Activated CD4-positive, alpha-beta memory T cell treated with anti-CD3 and anti-CD28 coated beads for 36 hours (primary cell): ENCODE measurements at regions not wholly inside any gene's neighbourhood (a gene's known extent, or its start where the extent isn't known, plus 50 kb on each side); places are given as distances from the start of the nearest gene placed in this dataset.

ENCODE experiments used
- CTCF ChIA-PET: fragments of 350-600 bp; sonication (Branson Sonifier 250); formaldehyde crosslinking; loops from one replicate; lab custom pipeline; 2021; ENCODE audit warnings: antibody characterized with exemption, inconsistent platforms; lab: Charles Lee
- POLR2A ChIA-PET: fragments of 350-600 bp; sonication (Branson Sonifier 250); formaldehyde crosslinking; loops from one replicate; lab custom pipeline; 2021; ENCODE audit warnings: antibody characterized with exemption; lab: Charles Lee
- DNase-seq: peaks from one replicate; pipeline ENCODE4 v3.0.0-alpha.2; 2020
- H3K27ac Mint-ChIP-seq: one replicate; pipeline ENCODE4 v1.8.0; 2021; ENCODE audit warnings: mixed read lengths
- H3K27me3 Mint-ChIP-seq: one replicate; pipeline ENCODE4 v1.8.0; 2021; ENCODE audit warnings: mixed read lengths
- H3K36me3 Mint-ChIP-seq: one replicate; pipeline ENCODE4 v1.8.0; 2021; ENCODE audit warnings: mixed read lengths
- H3K4me1 Mint-ChIP-seq: one replicate; pipeline ENCODE4 v1.8.0; 2021; ENCODE audit warnings: low read depth, mixed read lengths
- H3K4me3 Mint-ChIP-seq: one replicate; pipeline ENCODE4 v1.8.0; 2021; ENCODE audit warnings: mild to moderate bottlenecking, mixed read lengths
- H3K9me3 Mint-ChIP-seq: one replicate; pipeline ENCODE4 v1.8.0; 2021; ENCODE audit warnings: mixed read lengths
- intact Hi-C: fragments of 100-400 bp; cut with micrococcal nuclease; formaldehyde crosslinking; loops from one replicate; pipeline ENCODE4 v1.15.1; 2023

- Mint-ChIP-seq H3K27me3 (no peaks in the 10 kb centered on the region), H3K9me3 (no peaks in the 10 kb centered on the region), H3K27ac (no peak overlapping the region), H3K4me3 (no peak overlapping the region), H3K36me3 (peaks cover 1% of the 10 kb centered on the region), H3K4me1 (no peaks in the 10 kb centered on the region)
- POLR2A ChIA-PET = interaction anchor here (0.6 to 0.7 kb wide), 2 partner anchors 12 to 307 kb away, joined by 3 read pairs; no protein-coding TSS in a partner anchor
- intact Hi-C loops = no loop called here
- no peak for DNase-seq
- CTCF ChIA-PET = no interaction called here
These were observed 330.1 kb downstream of the MAN2A1 start for GRCh38 chr5:110019780-110020179.

DNA sequence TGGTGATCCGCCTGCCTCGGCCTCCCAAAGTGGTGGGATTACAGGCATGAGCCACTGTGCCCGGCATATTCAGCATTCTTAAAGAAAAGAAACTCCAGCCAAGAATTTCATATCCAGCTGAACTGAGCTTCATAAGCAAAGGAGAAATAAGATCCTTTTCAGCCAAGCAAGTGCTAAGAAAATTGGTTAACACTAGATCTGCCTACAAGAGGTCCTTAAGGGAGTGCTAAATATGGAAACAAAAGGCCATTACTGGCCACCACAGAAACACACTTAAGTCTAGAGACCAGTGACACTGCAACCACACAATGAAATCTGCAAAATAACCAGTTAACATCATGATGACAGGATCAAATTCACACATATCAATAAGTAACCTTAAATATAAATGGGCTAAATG is 331.5 kb downstream of the MAN2A1 start:
- peaks cover 1% of the 10 kb centered on the region for H3K36me3 Mint-ChIP-seq
- no peak for DNase-seq
- ChIA-PET CTCF (no interaction called here), POLR2A (no interaction called here)
- no peaks in the 10 kb centered on the region for H3K27me3 Mint-ChIP-seq
- H3K4me3 Mint-ChIP-seq = no peak overlapping the region
- intact Hi-C loops = no loop called here
- H3K9me3 Mint-ChIP-seq = no peaks in the 10 kb centered on the region
- no peak overlapping the region for H3K27ac Mint-ChIP-seq
- no peaks in the 10 kb centered on the region for H3K4me1 Mint-ChIP-seq

DNA sequence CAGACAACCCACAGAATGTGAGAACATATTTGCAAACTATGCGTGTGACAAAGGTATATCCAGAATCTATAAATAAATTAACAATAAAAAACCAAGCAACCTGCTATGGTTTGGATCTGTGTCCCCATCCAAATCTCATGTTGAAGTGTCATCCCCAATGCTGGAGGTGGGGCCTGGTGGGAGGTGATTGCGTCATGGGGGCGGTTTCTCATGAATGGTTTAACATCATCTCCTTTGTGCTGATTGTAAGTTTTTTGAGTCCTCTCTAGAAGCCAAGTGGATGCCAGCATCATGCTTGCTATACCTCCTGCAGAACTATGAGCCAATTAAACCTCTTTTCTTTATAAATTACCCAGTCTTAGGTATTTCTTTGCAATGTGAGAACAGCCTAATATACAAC is 335.4 kb downstream of the MAN2A1 start:
- Mint-ChIP-seq H3K27ac (no peak overlapping the region), H3K9me3 (peaks cover 6% of the 10 kb centered on the region)

DNA sequence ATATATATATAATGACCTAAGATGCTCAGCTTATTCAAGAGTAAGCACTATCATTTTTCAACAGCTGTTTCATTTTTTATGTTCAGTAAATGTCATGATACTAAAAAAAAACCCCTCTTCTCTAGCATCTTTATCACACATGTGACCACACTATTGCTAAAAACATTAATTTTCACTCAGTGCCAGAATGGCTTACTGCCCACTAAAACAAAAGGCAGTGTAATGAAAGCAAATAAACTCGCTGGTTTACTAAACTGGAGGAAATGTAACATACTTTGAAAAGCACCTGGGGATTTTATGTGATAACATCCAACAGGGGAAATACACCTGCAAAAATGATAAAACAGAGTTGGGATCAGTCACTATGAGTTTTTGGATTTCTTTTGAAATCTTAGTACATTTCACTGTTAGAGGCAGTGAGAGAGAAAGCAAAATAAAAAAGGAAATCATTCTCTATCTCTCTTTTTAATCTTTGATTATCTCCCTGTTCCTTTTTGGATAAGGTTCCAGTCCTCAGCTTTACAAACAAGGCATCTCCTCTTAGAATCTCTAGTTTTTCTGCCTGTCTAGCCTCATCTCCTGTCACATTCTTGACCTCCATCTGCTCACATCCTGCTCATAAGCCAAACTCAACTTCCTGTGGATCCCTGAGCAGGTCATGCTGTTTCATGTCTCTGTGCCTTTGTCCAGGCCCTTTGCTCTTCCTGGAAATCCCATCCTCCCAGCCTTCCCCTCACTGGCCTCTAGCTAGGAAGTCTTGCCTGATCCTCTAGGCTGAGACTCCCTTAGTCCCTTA is 338.0 kb downstream of the MAN2A1 start:
- no peak for DNase-seq
- intact Hi-C loops = loop anchor here (2.0 kb wide), 1 partner anchor 55 kb away; no protein-coding TSS in a partner anchor
- H3K36me3 Mint-ChIP-seq = peaks cover 1% of the 10 kb centered on the region
- H3K4me1 Mint-ChIP-seq = peaks cover 16% of the 10 kb centered on the region
- peaks cover 6% of the 10 kb centered on the region for H3K9me3 Mint-ChIP-seq
- CTCF ChIA-PET = no interaction called here
- peak overlapping the region; percentile 18 for H3K27ac Mint-ChIP-seq
- no peaks in the 10 kb centered on the region for H3K27me3 Mint-ChIP-seq
- no peak overlapping the region for H3K4me3 Mint-ChIP-seq
- POLR2A ChIA-PET = no interaction called here

More for the DNA sequence above, 335.4 kb downstream of the MAN2A1 start:
- Mint-ChIP-seq H3K27me3 (no peaks in the 10 kb centered on the region), H3K4me1 (peaks cover 8% of the 10 kb centered on the region), H3K4me3 (no peak overlapping the region), H3K36me3 (peaks cover 1% of the 10 kb centered on the region)
- no peak for DNase-seq
- intact Hi-C loops = no loop called here
- ChIA-PET CTCF (no interaction called here), POLR2A (no interaction called here)

DNA sequence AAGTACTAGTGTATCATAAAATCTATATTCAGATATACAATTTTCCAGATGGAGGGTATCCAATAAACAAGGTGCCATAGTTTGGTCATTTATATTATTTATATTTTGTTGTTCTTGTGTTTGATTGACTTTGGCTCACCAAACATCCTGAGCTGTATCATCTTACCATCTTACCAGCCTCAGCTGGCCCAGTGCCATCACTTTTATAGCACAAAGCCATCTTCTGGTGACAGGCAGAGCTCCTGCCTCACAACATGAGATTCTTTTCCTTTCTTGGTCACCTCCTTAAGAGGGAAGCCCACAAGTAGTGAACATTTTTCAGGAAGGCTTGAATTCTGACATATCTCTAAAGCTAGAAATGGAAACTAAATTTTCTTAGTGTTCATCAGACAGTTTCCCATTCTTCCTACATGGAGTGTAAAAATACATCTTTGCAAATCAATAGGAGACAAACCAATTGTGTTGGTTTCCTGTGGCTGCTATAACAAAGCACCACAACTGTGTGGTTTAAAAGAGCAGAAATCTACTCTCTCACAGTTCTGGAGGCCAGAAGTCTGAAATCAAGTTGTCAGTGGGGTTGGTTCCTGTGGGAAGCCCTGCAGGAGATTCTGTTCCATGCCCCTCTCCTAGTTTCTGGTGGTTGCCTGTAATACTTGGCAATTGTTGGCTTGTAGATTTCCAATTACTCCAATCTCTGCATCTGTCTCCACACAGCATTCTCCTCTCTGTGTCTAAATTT is 341.8 kb downstream of the MAN2A1 start:
- Mint-ChIP-seq H3K4me1 (peaks cover 16% of the 10 kb centered on the region), H3K36me3 (no peaks in the 10 kb centered on the region), H3K9me3 (peaks cover 4% of the 10 kb centered on the region), H3K27me3 (no peaks in the 10 kb centered on the region), H3K27ac (no peak overlapping the region), H3K4me3 (no peak overlapping the region)
- ChIA-PET CTCF (no interaction called here), POLR2A (interaction anchor here (0.6 kb wide), 1 partner anchor 11 kb away, joined by 3 read pairs; no protein-coding TSS in a partner anchor)
- no peak for DNase-seq
- intact Hi-C loops = no loop called here

- no peaks in the 10 kb centered on the region for H3K36me3 Mint-ChIP-seq
- H3K27me3 Mint-ChIP-seq = no peaks in the 10 kb centered on the region
- no peak for DNase-seq
- no peak overlapping the region for H3K4me3 Mint-ChIP-seq
- intact Hi-C loops = no loop called here
- H3K4me1 Mint-ChIP-seq = peaks cover 16% of the 10 kb centered on the region
- CTCF ChIA-PET = no interaction called here
- H3K9me3 Mint-ChIP-seq = no peaks in the 10 kb centered on the region
- no peak overlapping the region for H3K27ac Mint-ChIP-seq
- POLR2A ChIA-PET = no interaction called here
These were observed 342.6 kb downstream of the MAN2A1 start for GRCh38 chr5:110032376-110032775.

- intact Hi-C loops = no loop called here
- POLR2A ChIA-PET = no interaction called here
- Mint-ChIP-seq H3K36me3 (no peaks in the 10 kb centered on the region), H3K27ac (no peak overlapping the region), H3K27me3 (no peaks in the 10 kb centered on the region), H3K9me3 (no peaks in the 10 kb centered on the region), H3K4me3 (no peak overlapping the region), H3K4me1 (peaks cover 8% of the 10 kb centered on the region)
- CTCF ChIA-PET = no interaction called here
- no peak for DNase-seq
These were observed 344.4 kb downstream of the MAN2A1 start for GRCh38 chr5:110034056-110034600.

DNA sequence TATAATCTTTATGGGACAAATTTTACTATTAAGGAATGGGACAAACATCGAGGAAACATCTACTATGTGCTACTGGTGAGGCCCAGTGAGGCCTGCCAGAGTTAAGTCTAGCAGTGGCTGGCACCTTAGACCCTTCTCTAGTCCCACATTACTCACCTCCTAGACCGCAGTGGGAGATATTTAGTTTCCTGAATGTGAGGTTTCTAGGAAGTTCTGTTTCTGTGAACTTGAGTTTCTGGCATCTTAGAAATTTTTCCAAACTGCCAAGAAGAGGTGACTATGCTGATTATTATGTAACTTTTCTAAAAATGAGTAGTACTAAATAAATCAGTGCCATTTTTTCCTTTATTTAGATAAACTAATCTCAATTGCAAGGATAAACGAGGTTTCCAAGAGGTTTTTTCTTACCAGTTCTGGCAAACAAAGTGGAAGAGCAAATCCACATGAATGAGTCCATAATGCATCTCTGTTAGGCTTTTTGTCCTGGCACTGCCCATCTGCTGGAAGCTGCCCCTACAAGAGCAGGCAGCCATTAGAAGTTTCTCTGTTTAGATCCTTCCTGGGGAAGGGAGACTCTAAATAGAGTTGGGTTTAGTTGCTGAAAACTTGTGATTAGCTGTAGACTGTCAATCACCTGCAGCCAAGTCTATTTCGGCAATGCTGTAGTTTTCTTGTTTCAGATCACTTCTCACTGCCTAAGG is 348.7 kb downstream of the MAN2A1 start:
- ChIA-PET POLR2A (no interaction called here), CTCF (no interaction called here)
- DNase-seq = no peak
- peaks cover 9% of the 10 kb centered on the region for H3K4me1 Mint-ChIP-seq
- H3K4me3 Mint-ChIP-seq = no peak overlapping the region
- H3K27ac Mint-ChIP-seq = no peak overlapping the region
- H3K9me3 Mint-ChIP-seq = peaks cover 12% of the 10 kb centered on the region
- H3K27me3 Mint-ChIP-seq = no peaks in the 10 kb centered on the region
- intact Hi-C loops = no loop called here
- peaks cover 6% of the 10 kb centered on the region for H3K36me3 Mint-ChIP-seq

- intact Hi-C loops = no loop called here
- ChIA-PET POLR2A (no interaction called here), CTCF (no interaction called here)
- Mint-ChIP-seq H3K4me3 (no peak overlapping the region), H3K27me3 (no peaks in the 10 kb centered on the region), H3K27ac (no peak overlapping the region), H3K36me3 (peaks cover 8% of the 10 kb centered on the region), H3K9me3 (peaks cover 25% of the 10 kb centered on the region), H3K4me1 (peaks cover 10% of the 10 kb centered on the region)
- DNase-seq = no peak
These were observed 350.5 kb downstream of the MAN2A1 start for GRCh38 chr5:110040178-110040577.

GRCh38 chr5:110043025-110043424 is 353.3 kb downstream of the MAN2A1 start:
- Mint-ChIP-seq H3K27ac (no peak overlapping the region), H3K9me3 (peaks cover 30% of the 10 kb centered on the region), H3K4me3 (no peak overlapping the region), H3K4me1 (peaks cover 10% of the 10 kb centered on the region), H3K27me3 (no peaks in the 10 kb centered on the region), H3K36me3 (peaks cover 8% of the 10 kb centered on the region)
- intact Hi-C loops = no loop called here
- no peak for DNase-seq
- ChIA-PET POLR2A (no interaction called here), CTCF (no interaction called here)

DNA sequence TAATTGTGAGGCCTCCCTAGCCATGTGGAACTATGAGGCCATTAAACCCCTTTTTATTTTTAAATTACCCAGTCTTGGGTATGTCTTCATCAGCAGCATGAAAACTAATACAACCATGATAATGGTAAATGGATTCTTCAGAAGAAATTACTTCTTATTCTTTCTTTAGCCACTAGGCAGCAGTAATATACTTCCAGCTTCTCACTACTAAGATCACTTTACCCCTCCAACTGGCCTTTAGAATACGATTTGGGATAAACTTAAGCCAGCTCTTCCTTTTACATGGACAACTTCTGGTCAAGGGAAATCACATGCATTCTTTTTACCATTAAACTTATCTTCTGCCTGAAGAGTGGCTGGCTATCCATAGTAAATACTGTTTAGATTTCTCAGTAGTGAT is 355.4 kb downstream of the MAN2A1 start:
- Mint-ChIP-seq H3K27ac (no peak overlapping the region), H3K36me3 (peaks cover 8% of the 10 kb centered on the region), H3K9me3 (peaks cover 30% of the 10 kb centered on the region), H3K4me3 (no peak overlapping the region), H3K4me1 (peaks cover 10% of the 10 kb centered on the region), H3K27me3 (no peaks in the 10 kb centered on the region)
- intact Hi-C loops = no loop called here
- no peak for DNase-seq
- ChIA-PET POLR2A (no interaction called here), CTCF (no interaction called here)

DNA sequence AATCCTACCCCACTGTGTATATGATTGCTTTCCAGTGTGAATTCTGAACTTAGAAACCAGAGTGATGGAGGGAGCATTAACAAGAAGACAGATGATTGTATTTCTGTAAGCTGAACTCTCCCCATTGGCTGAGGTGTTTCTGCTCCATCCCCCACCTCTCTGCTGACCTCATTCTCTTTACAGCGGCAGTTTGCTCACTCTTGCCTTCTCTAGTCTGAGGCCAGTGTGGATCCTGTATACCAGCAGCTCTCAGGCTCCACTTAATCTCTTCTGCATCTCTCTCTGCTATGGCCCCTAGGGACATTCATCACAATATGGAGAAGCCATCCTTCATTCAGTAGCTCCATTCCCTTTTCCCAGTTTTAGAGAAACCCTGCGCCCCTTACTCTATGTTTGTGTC is 358.8 kb downstream of the MAN2A1 start:
- Mint-ChIP-seq H3K27me3 (no peaks in the 10 kb centered on the region), H3K4me3 (no peak overlapping the region), H3K36me3 (peaks cover 2% of the 10 kb centered on the region), H3K9me3 (peaks cover 18% of the 10 kb centered on the region), H3K27ac (no peak overlapping the region), H3K4me1 (peaks cover 6% of the 10 kb centered on the region)
- intact Hi-C loops = no loop called here
- DNase-seq = no peak
- ChIA-PET CTCF (no interaction called here), POLR2A (no interaction called here)
